Erythroblast (primary cell): ENCODE measurements at regions not wholly inside any gene's neighbourhood (a gene's known extent, or its start where the extent isn't known, plus 50 kb on each side); places are given as distances from the start of the nearest gene placed in this dataset.

ENCODE experiments used
- GATA1 ChIP-seq: IDR thresholded peaks from 2 replicates; pipeline ENCODE4 v1.6.1; 2011; ENCODE audit warnings: low read depth, mild to moderate bottlenecking, control low read depth, low read length, moderate library complexity
- POLR2A ChIP-seq: IDR thresholded peaks from 2 replicates; pipeline ENCODE4 v1.6.1; 2011; ENCODE audit warnings: mild to moderate bottlenecking, low read length

- TF ChIP-seq POLR2A (no peak), GATA1 (no peak)
These were observed 505.4 kb upstream of the MYT1L start for GRCh38 chr2:2836343-2837070.
